GM18873 (cell line): ENCODE measurements at regions not wholly inside any gene's neighbourhood (a gene's known extent, or its start where the extent isn't known, plus 50 kb on each side); places are given as distances from the start of the nearest gene placed in this dataset.
"Not testable (repeated sequence)": the region's sequence is repeated elsewhere in the genome, so short reads cannot be mapped to it uniquely, and the experiment has no call there.

ENCODE experiments used
- ATAC-seq: cut with Tn5 transposase; IDR thresholded peaks from one replicate; pipeline ENCODE4 v1.9.1; 2021; ENCODE audit warnings: mild to moderate bottlenecking, moderate library complexity, moderate number of reproducible peaks; ENCODE audit not compliant: unreplicated experiment, low FRiP score

- ATAC-seq, result peak; percentile 64
Measured at GRCh38 chr6:137610702-137611101, 116.5 kb upstream of the OLIG3 start.

- no peak for ATAC-seq
Measured at GRCh38 chr6:137623293-137623692, 129.1 kb upstream of the OLIG3 start.

GRCh38 chr6:137625100-137625661, 131.0 kb upstream of the OLIG3 start:
- ATAC-seq, result no peak

GRCh38 chr6:137625808-137626207, 131.6 kb upstream of the OLIG3 start:
- no peak for ATAC-seq

GRCh38 chr6:137630666-137631065, 136.5 kb upstream of the OLIG3 start:
- no peak for ATAC-seq

GRCh38 chr6:137631323-137631722, 137.1 kb upstream of the OLIG3 start:
- peak; percentile 54 for ATAC-seq

GRCh38 chr6:137634177-137634576, 140.0 kb upstream of the OLIG3 start:
- ATAC-seq, result not testable (repeated sequence)

GRCh38 chr6:137637121-137637520, 142.9 kb upstream of the OLIG3 start:
- no peak for ATAC-seq

- no peak for ATAC-seq
Measured at GRCh38 chr6:137638926-137639706, 144.9 kb upstream of the OLIG3 start.

GRCh38 chr6:137640086-137640485, 145.9 kb upstream of the OLIG3 start:
- no peak for ATAC-seq

GRCh38 chr6:137641474-137642077, 147.4 kb upstream of the OLIG3 start:
- no peak for ATAC-seq

- ATAC-seq, result not testable (repeated sequence)
Measured at GRCh38 chr6:137643210-137643609, 149.0 kb upstream of the OLIG3 start.

GRCh38 chr6:137643644-137644043, 149.4 kb upstream of the OLIG3 start:
- ATAC-seq, result not testable (repeated sequence)

GRCh38 chr6:137645850-137646249, 151.7 kb upstream of the OLIG3 start:
- no peak for ATAC-seq

- no peak for ATAC-seq
Measured at GRCh38 chr6:137646484-137646883, 152.3 kb upstream of the OLIG3 start.

GRCh38 chr6:137647762-137648447, 153.7 kb upstream of the OLIG3 start:
- no peak for ATAC-seq

- no peak for ATAC-seq
Measured at GRCh38 chr6:137650720-137651119, 156.5 kb upstream of the OLIG3 start.

GRCh38 chr6:137651178-137651577, 157.0 kb upstream of the OLIG3 start:
- no peak for ATAC-seq

GRCh38 chr6:137651591-137652335, 157.6 kb upstream of the OLIG3 start:
- no peak for ATAC-seq

- no peak for ATAC-seq
Measured at GRCh38 chr6:137652961-137653705, 158.9 kb upstream of the OLIG3 start.
